ENCODE measurements at regions not wholly inside any gene's neighbourhood (a gene's known extent, or its start where the extent isn't known, plus 50 kb on each side); places are given as distances from the start of the nearest gene placed in this dataset.
A peak's percentile ranks its signal among the peaks of the same experiment; 100 is the strongest.
"Not testable (repeated sequence)": the region's sequence is repeated elsewhere in the genome, so short reads cannot be mapped to it uniquely, and the experiment has no call there.

- no peak for DNase-seq
Observed at GRCh38 chr5:89827359-89827758, 582.2 kb downstream of the CETN3 start.

- no peak for DNase-seq
Observed at GRCh38 chr5:89826938-89827337, 582.6 kb downstream of the CETN3 start.

GRCh38 chr5:89823046-89823445, 586.5 kb downstream of the CETN3 start:
- DNase-seq = no peak

GRCh38 chr5:89817841-89818240, 591.7 kb downstream of the CETN3 start:
- DNase-seq = no peak

GRCh38 chr5:89816038-89816437, 593.5 kb downstream of the CETN3 start:
- peak; percentile 17 for DNase-seq

GRCh38 chr5:89800735-89801134, 608.8 kb downstream of the CETN3 start:
- not testable (repeated sequence) for DNase-seq

GRCh38 chr5:89794504-89794903, 615.1 kb downstream of the CETN3 start:
- not testable (repeated sequence) for DNase-seq

- not testable (repeated sequence) for DNase-seq
Observed at GRCh38 chr5:89779734-89780133, 629.8 kb downstream of the CETN3 start.

- DNase-seq = no peak
Observed at GRCh38 chr5:89777758-89778157, 631.8 kb downstream of the CETN3 start.

GRCh38 chr5:89769975-89770374, 639.6 kb downstream of the CETN3 start:
- no peak for DNase-seq

- no peak for DNase-seq
Observed at GRCh38 chr5:89759802-89760201, 649.8 kb downstream of the CETN3 start.

- DNase-seq = no peak
Observed at GRCh38 chr5:89758146-89758545, 651.4 kb downstream of the CETN3 start.

GRCh38 chr5:89756955-89757354, 652.6 kb downstream of the CETN3 start:
- DNase-seq = no peak

GRCh38 chr5:89755024-89755423, 654.5 kb downstream of the CETN3 start:
- no peak for DNase-seq

- peak; percentile 3 for DNase-seq
Observed at GRCh38 chr5:89735082-89735481, 674.5 kb downstream of the CETN3 start.

- DNase-seq = no peak
Observed at GRCh38 chr5:89733772-89734171, 675.8 kb downstream of the CETN3 start.

- no peak for DNase-seq
Observed at GRCh38 chr5:89729623-89730301, 679.8 kb downstream of the CETN3 start.

- peak; percentile 73 for DNase-seq
Observed at GRCh38 chr5:89728750-89729149, 680.8 kb downstream of the CETN3 start.

- no peak for DNase-seq
Observed at GRCh38 chr5:89728134-89728533, 681.4 kb downstream of the CETN3 start.

GRCh38 chr5:89724379-89725095, 685.0 kb downstream of the CETN3 start:
- no peak for DNase-seq

GRCh38 chr5:89723907-89724306, 685.6 kb downstream of the CETN3 start:
- DNase-seq = no peak

- no peak for DNase-seq
Observed at GRCh38 chr5:89722538-89722937, 687.0 kb downstream of the CETN3 start.

GRCh38 chr5:89721931-89722330, 687.6 kb downstream of the CETN3 start:
- no peak for DNase-seq

- DNase-seq = peak; percentile 37
Observed at GRCh38 chr5:89721353-89721752, 688.2 kb downstream of the CETN3 start.

Measured in eye (tissue), 1 donor.